HEK293 (cell line): ENCODE measurements at regions not wholly inside any gene's neighbourhood (a gene's known extent, or its start where the extent isn't known, plus 50 kb on each side); places are given as distances from the start of the nearest gene placed in this dataset.

Experiments
- ATF2 ChIP-seq: fragments of 450-650 bp; formaldehyde crosslinking; IDR thresholded peaks from 2 replicates; pipeline ENCODE4 v1.5.1; 2016; ENCODE audit warnings: missing biosample characterization, missing genetic modification characterization, low read depth
- PRDM10 ChIP-seq: fragments of 450-650 bp; formaldehyde crosslinking; IDR thresholded peaks from 2 replicates; pipeline ENCODE4 v1.5.1; 2016; ENCODE audit warnings: missing biosample characterization, missing genetic modification characterization
- YY1 ChIP-seq: fragments of 450-650 bp; formaldehyde crosslinking; IDR thresholded peaks from 2 replicates; pipeline ENCODE4 v1.5.1; 2018; ENCODE audit warnings: missing biosample characterization, missing genetic modification characterization
- ZBTB20 ChIP-seq: fragments of 450-650 bp; formaldehyde crosslinking; IDR thresholded peaks from 2 replicates; pipeline ENCODE4 v1.5.1; 2016; ENCODE audit warnings: missing biosample characterization, missing genetic modification characterization
- ZBTB48 ChIP-seq: fragments of 450-650 bp; formaldehyde crosslinking; IDR thresholded peaks from 2 replicates; pipeline ENCODE4 v1.5.1; 2016; ENCODE audit warnings: missing biosample characterization, missing genetic modification characterization
- ZNF184 ChIP-seq: fragments of 450-650 bp; IDR thresholded peaks from 2 replicates; pipeline ENCODE4 v1.5.1; 2018; ENCODE audit warnings: missing biosample characterization, mild to moderate bottlenecking, missing genetic modification characterization
- ZNF202 ChIP-seq: fragments of 450-650 bp; formaldehyde crosslinking; IDR thresholded peaks from 2 replicates; pipeline ENCODE4 v1.5.1; 2016; ENCODE audit warnings: missing biosample characterization, missing genetic modification characterization, borderline replicate concordance
- ZNF274 ChIP-seq, 2 experiments: fragments of 200-500 bp in 1 of 2; fragments of 450-650 bp in 1 of 2; sonication (Bioruptor generic) in 1 of 2; formaldehyde crosslinking in 1 of 2; IDR thresholded peaks; 2 replicates each; pipeline versions ENCODE4 v1.5.1 to v1.6.1; 2014 to 2016; ENCODE audit warnings: borderline replicate concordance in 1 of 2, inconsistent platforms in 1 of 2, low read length in 1 of 2, missing biosample characterization in 1 of 2, missing genetic modification characterization in 1 of 2
- ZNF544 ChIP-seq: fragments of 450-650 bp; formaldehyde crosslinking; IDR thresholded peaks from 2 replicates; pipeline ENCODE4 v1.5.0; 2017; ENCODE audit warnings: missing biosample characterization, missing genetic modification characterization
- ZSCAN23 ChIP-seq: fragments of 450-650 bp; formaldehyde crosslinking; IDR thresholded peaks from 2 replicates; pipeline ENCODE4 v1.5.1; 2016; ENCODE audit warnings: missing biosample characterization, missing genetic modification characterization
- ZSCAN30 ChIP-seq: fragments of 450-650 bp; IDR thresholded peaks from 2 replicates; pipeline ENCODE4 v1.5.1; 2018; ENCODE audit warnings: missing biosample characterization, mild to moderate bottlenecking, missing genetic modification characterization, moderate library complexity
- TF ChIP-seq, protein P1 (sequence below): fragments of 450-650 bp; formaldehyde crosslinking; IDR thresholded peaks from 2 replicates; pipeline ENCODE4 v1.5.1; 2016; ENCODE audit warnings: missing biosample characterization, missing genetic modification characterization
- TF ChIP-seq, protein P2 (sequence below): fragments of 450-650 bp; formaldehyde crosslinking; optimal IDR thresholded peaks from 2 replicates; pipeline ENCODE3; 2016; ENCODE audit warnings: missing biosample characterization, mild to moderate bottlenecking, missing genetic modification characterization
- TF ChIP-seq, protein P3 (sequence below): fragments of 450-650 bp; formaldehyde crosslinking; IDR thresholded peaks from 2 replicates; pipeline ENCODE4 v1.5.1; 2016; ENCODE audit warnings: missing biosample characterization, missing genetic modification characterization

DNA sequence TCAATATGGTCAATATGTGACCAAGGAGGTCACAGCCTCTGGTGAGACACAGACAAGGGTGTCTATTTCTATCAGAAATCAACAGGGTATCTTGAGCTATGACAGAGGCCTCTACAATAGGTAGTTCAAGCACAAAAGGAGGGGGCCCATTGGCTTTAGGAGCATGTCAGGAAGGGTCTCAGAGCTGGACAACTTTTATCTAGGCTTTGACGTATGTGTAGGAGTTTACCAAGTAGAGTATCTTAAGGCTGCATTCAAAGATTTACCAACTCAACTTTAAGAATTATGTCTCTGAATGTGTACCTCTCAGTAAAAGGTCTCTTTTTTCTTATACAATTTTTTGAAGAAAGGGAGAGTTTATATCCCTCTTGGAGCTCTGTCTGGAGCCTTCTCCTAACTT, 297.2 kb downstream of the NSG2 start:
- TF ChIP-seq, protein P1, sequence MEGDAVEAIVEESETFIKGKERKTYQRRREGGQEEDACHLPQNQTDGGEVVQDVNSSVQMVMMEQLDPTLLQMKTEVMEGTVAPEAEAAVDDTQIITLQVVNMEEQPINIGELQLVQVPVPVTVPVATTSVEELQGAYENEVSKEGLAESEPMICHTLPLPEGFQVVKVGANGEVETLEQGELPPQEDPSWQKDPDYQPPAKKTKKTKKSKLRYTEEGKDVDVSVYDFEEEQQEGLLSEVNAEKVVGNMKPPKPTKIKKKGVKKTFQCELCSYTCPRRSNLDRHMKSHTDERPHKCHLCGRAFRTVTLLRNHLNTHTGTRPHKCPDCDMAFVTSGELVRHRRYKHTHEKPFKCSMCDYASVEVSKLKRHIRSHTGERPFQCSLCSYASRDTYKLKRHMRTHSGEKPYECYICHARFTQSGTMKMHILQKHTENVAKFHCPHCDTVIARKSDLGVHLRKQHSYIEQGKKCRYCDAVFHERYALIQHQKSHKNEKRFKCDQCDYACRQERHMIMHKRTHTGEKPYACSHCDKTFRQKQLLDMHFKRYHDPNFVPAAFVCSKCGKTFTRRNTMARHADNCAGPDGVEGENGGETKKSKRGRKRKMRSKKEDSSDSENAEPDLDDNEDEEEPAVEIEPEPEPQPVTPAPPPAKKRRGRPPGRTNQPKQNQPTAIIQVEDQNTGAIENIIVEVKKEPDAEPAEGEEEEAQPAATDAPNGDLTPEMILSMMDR (tag by site-specific recombination), result no peak
- TF ChIP-seq, protein P2, sequence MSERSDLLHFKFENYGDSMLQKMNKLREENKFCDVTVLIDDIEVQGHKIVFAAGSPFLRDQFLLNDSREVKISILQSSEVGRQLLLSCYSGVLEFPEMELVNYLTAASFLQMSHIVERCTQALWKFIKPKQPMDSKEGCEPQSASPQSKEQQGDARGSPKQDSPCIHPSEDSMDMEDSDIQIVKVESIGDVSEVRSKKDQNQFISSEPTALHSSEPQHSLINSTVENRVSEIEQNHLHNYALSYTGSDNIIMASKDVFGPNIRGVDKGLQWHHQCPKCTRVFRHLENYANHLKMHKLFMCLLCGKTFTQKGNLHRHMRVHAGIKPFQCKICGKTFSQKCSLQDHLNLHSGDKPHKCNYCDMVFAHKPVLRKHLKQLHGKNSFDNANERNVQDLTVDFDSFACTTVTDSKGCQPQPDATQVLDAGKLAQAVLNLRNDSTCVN, result no peak
- TF ChIP-seq ZNF184 (tag by site-specific recombination), result no peak
- TF ChIP-seq ZNF202 (tag by site-specific recombination), result no peak
- no peak for TF ChIP-seq ATF2
- TF ChIP-seq ZNF544, result no peak
- TF ChIP-seq ZNF274 (IDR thresholded peaks at IDR 0.05; ENCODE audit: low read length), result no peak
- TF ChIP-seq ZNF274 (tag by site-specific recombination; IDR thresholded peaks at IDR 0.05; ENCODE audit: borderline replicate concordance), result no peak
- TF ChIP-seq YY1, result no peak
- no peak for TF ChIP-seq ZBTB48 (tag by site-specific recombination)
- no peak for TF ChIP-seq ZBTB20
- no peak for TF ChIP-seq ZSCAN30 (tag by site-specific recombination)
- TF ChIP-seq, protein P3, sequence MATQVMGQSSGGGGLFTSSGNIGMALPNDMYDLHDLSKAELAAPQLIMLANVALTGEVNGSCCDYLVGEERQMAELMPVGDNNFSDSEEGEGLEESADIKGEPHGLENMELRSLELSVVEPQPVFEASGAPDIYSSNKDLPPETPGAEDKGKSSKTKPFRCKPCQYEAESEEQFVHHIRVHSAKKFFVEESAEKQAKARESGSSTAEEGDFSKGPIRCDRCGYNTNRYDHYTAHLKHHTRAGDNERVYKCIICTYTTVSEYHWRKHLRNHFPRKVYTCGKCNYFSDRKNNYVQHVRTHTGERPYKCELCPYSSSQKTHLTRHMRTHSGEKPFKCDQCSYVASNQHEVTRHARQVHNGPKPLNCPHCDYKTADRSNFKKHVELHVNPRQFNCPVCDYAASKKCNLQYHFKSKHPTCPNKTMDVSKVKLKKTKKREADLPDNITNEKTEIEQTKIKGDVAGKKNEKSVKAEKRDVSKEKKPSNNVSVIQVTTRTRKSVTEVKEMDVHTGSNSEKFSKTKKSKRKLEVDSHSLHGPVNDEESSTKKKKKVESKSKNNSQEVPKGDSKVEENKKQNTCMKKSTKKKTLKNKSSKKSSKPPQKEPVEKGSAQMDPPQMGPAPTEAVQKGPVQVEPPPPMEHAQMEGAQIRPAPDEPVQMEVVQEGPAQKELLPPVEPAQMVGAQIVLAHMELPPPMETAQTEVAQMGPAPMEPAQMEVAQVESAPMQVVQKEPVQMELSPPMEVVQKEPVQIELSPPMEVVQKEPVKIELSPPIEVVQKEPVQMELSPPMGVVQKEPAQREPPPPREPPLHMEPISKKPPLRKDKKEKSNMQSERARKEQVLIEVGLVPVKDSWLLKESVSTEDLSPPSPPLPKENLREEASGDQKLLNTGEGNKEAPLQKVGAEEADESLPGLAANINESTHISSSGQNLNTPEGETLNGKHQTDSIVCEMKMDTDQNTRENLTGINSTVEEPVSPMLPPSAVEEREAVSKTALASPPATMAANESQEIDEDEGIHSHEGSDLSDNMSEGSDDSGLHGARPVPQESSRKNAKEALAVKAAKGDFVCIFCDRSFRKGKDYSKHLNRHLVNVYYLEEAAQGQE (tag by site-specific recombination), result no peak
- no peak for TF ChIP-seq PRDM10
- TF ChIP-seq ZSCAN23 (tag by site-specific recombination), result no peak
